Stimulated activated CD8-positive, alpha-beta memory T cell treated with anti-CD3 and anti-CD28 coated beads, Interleukin-12 subunit alpha, Interleukin-12 subunit beta, amount 100 ng/mL, for 24 hours (primary cell): ENCODE measurements at regions not wholly inside any gene's neighbourhood (a gene's known extent, or its start where the extent isn't known, plus 50 kb on each side); places are given as distances from the start of the nearest gene placed in this dataset.

Source experiments
- DNase-seq: peaks from one replicate; pipeline ENCODE4 v3.0.0-alpha.2; 2020; ENCODE audit errors: extremely low read depth

DNA sequence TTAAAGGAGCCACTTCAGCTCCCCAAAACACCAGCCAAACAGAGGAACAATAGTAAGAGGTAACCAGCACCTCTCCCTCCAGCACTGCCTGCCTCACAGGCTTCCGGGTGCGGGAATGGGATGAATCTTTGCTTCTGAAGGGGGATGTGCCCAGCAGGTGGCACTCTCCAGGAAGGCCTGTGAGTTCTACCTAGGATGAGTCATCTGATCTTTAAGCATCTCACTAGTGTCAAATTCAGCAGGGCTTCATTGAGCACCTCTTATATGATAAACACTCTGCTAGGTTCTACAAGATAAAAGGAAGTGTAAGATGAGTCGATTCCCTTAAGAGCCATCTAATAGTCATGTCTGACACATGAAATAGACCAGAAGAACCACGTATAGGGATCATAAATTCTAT lies 237.4 kb upstream of the UMPS start:
- DNase-seq = no peak

DNA sequence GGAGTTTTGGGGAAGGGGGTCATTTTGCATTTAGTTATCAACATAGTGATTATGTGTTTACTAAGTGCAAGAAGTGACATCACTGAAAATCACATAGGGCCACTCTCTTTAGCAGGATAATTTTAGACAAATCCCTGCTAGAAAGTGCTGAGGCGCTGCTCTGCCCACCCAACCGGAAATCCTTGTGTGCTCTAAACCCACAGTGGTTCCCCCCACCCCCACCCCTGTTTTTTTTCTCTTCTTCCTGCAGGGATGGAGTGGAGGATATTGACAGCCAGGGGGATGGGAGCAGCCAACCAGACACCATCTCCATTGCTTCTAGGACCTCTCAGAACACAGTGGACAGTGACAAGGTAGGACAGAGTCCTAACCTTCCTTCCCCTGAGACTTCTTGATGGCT lies 234.2 kb upstream of the UMPS start:
- DNase-seq = no peak

DNA sequence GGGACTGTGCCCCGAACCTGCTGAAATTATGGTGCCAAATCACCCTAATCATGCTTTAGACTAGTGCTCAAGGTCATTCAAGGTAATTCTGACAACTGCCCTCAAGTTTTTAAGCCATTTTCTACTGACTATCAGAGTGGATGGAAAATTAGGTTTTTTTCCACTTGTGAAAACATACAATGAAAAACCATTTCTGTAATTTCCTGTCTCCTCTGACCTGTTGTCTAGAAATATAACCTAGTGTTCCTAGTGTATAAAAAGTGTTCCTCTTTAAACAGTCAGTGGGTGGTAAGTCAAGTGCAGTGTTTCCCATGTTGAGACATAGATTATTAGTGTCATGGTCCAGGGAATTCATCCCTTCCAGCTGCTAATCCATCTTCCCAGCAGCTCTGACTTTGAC lies 232.8 kb upstream of the UMPS start:
- no peak for DNase-seq

DNA sequence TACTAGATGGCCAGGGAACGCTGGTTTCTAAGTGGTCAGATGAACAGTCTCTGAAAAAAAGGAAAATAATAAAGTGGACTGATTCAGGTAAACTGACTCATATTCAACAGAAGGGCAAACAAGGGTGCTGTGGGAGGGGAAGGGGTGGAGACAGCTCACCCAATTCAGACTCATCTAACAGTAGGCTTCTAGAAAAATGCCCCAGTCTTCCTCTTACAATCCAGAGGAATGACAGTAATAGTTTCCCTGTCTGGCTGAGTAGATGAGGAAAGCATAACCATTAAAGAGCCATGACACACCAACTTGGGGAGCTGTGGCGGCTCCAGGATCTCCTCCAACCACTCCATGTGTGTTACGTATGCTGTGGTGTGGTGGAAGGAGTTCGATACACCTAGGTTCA lies 231.4 kb upstream of the UMPS start:
- DNase-seq = no peak

DNA sequence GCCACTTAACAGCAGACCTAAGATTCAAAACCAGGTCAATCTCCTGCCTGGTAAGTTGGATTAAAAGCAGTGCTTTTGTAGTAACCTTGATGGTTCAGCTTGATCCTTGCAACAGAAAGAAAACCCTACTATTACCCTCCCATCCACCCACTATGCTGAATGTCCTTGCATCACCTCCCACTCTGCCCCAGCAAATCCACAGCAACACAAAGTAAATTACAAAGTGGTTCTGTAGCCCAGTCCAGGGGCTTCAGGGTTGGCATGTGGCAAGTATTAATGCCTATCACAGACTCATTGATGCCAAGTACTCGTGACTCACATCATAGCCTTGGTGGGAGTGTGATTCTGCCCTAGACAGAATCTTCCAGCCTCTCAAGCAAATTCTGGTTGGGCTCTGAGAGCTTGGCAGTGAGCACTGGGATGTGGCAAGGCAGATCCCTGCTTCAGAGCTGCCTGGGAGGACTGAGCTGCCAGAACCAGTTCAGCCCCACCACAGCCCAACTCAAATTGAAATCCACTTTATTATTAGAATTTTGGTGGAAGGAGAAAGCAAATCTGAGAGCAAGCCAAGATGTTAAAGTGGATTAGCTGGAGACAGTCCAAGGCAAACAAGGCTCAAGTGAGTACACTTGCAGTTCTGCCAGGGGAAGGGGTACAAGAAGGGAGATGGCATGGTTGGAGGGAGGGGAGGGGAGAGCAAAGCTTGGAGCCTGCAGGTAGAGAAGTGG lies 225.8 kb upstream of the UMPS start:
- no peak for DNase-seq

DNA sequence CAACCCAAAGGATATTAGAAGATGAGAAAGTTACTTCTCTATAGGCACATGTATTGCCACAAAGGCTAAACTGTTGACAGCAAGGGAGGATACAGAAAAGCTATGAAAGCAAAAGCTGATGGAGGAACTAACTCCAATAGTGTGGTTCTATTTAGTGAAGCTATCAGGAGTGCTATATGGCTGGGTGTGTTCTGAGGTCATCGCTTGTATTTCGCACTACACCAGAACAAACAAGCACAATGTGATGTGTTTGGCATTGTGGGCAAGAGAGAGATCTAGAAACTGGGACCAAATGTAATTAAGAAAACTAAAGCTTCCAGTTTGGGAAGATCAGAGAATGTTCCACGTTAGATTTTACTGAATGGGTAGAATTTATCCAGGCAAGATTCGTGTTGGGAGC lies 220.4 kb upstream of the UMPS start:
- no peak for DNase-seq

DNA sequence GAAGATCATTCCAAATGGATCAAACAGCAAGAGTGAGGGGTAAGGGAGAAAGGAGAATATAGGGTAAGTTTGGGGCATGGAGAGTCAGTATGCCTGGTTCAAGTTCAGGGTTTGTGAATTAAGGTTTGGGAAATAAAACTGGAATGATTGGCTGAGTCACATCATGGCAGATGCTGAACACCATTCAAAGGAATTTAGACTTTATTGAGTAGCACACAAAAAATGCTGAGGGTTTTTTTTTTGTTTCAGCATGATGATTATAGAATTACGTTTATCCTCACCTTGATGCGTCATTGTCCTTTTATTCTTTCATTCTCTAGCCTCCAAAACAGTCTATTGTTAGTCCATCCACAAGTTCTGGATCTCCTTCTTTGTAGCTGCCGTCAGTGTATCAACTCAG lies 220.0 kb upstream of the UMPS start:
- DNase-seq = no peak

DNA sequence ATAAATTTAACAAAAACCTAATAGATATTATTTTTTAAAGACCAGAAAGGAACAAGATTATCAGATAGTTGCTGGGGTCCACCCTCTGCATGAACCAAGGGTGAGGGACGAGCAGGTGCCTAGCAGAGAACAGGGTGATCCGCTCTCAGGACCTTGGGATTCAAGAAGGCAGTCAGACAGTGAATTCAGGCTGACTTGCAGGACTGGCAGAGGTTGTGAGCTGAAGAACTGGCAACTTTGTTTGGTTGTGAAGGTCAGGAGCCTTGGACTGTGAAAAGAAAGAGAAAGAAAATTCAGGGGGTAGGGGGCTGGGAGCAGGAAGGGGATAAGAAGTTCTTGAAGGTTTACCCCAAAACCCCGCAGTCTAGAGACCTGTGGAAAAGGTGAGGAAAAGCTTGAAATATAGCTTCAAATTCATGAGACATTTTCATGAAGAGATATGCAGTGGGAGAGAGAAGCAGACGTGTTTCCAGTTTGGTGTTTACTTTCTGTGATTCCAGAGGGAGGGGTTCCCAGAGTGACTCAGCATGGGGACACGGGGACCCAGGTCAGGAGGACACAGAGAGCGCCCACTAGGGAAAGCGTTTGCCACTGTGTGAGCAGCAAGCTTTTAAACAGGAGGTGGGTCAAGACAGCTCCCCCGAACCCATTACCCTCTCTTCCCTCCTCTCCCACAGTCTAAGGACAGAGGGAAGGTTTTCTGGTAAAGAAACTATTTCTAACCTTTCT lies 217.2 kb upstream of the UMPS start:
- no peak for DNase-seq

DNA sequence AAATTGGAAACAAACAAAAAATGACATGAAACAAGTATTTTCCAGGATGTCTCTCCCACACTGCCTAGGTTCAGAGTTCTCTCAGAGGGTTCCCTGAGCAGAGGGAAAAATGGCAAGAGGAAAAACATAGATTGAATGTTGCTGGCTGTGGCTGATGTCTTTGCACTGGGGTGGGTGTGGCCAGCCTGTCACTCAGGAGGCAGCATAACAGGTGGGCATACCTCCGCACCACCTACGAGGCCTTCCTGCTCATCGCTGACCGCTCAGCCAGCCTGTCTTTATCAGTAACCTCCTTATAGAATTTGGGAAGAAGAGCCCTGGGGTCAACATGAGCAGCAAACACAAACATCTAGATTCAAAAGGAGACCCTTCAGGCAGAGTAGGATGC lies 216.6 kb upstream of the UMPS start:
- no peak for DNase-seq

DNA sequence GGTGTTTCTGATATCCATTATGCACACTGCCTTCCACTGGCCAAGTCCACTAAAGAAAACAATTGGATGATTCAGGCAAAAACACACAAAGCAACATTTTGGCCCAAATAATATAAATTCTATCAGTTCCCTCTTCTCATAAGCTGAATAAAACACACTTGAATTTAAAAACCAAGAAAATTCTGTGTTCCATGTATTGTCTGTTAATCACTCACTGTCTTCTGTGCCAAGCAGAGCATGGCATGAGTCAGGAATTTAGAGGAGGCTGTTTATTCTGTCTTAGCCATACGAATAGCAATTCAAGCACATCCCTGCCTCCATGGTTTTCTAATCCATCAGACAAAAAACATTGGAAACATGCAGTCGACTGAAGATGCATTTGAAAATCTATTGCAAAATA lies 215.6 kb upstream of the UMPS start:
- no peak for DNase-seq

DNA sequence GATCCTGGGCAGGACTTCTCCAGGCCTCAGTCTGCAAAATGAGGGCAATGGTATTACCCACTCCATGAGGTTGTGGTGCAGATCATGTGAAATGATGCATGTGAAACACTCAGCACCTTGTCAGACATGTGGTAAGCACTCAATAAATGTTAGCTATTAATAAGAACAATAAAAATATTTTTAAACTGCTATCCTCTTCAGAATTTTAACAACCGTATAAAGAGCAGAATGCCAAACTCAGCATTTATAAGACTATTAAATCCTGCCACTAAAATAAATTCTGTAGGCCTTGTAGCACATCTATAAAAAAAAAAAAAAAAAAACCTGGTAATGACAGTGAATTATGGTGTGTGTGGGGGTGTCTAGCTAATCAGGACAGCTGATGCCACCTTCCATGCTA lies 213.9 kb upstream of the UMPS start:
- DNase-seq = no peak

DNA sequence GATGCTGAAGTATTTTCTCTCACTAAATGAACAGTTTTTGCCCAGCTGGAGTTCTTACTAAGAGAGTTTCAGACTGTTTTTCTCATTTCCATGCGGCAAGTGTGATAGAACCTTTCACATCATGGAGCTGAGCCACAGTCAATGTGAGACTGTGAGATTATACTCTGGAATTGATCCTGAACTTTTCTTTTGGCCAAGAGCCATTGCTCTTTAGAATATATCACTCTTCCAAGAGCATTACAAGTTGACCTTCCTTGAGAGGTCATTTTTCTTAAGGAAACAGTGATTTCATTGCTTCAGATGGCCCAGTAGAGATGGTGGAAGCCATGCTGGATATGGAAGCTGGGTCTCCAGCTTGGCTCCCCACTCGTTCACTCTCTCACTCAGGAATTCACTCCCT lies 212.9 kb upstream of the UMPS start:
- DNase-seq = no peak

DNA sequence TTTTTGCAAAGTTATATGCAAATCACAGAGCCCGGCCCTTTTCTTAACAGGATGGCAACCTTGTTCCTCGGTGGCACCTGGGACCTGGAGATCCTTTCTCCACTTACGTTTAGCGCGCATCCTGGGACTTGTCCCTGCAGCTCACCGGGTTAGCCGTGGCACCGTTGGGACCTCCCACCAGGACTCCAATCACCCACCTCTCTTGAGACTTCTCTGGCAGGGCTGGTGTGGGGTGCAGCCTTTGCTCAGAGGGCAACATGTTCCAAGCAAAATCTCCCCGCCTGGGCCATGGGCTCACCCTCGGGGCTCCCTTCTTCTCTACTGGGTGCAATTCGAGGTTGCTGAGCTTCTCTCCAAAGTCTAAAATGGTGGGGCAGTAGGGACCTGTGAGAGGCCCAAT lies 211.9 kb upstream of the UMPS start:
- no peak for DNase-seq

DNA sequence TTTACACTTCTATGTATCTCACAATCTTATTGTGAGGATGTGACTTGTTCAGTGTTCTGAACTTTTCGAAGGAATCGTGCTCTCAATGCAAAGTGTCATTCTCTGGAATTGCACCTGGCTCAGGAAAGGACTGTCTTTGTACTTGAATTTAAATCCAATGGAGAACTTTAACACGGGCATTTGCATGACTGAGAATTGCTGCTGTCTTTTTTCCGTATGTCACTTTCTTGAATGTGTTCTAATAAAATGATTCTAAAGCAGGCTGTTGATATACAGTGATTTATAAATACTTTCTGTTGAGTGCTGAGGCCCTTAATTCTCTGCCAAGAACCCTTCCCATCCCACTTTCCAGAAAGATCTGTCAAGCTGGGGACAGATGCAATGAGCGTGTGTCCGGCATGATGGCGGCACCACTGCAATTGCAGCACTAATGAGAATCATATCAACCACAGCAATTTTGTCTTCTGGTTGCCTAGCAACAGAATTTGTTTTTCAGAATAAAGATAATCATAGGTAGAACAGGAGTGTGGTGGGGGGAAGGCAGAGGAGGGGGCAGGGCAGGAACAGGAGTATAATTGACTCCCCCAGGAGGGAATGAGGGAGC lies 210.6 kb upstream of the UMPS start:
- DNase-seq = no peak

DNA sequence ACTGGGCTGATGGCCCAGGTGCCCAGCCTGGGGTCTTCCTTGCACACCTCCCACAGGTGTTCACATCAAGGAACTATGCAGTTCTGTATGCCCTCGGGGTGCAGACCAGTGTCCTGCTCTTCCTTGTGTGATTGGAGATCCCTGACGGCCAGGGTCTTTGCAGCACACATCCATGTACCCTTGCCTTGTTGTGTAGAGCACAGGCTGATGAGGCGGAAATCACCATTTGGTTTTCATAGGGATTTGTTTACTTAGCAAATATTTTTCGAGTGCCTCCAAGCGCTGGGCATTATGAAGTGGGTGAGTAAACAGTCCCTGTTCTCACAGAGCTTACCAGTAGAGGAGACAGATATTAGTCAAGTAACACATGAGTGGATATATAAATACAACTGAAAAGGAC lies 209.3 kb upstream of the UMPS start:
- DNase-seq = no peak

DNA sequence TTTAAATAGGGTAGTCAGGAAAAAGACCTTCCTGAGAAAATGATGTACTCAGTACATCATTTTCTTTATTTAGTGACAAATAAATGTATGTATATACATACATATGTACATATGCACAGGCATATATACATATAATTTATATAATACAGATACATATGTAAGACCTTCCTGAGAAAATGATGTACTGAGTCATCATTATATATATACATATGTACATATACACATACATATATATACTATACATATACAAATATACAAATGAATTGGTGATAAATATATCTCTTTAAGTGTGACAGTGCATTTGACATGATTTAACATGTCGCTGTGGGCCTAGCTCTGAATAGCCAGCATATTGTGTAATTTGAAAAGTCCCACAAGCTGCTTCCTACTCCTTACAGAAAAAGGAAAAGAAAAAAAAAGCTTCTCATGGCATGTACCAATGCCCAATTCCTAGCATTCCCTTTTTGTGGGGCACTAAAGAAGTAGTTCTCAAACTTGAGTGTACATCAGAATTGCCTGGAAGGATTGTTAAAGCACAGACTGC lies 208.1 kb upstream of the UMPS start:
- DNase-seq = no peak

DNA sequence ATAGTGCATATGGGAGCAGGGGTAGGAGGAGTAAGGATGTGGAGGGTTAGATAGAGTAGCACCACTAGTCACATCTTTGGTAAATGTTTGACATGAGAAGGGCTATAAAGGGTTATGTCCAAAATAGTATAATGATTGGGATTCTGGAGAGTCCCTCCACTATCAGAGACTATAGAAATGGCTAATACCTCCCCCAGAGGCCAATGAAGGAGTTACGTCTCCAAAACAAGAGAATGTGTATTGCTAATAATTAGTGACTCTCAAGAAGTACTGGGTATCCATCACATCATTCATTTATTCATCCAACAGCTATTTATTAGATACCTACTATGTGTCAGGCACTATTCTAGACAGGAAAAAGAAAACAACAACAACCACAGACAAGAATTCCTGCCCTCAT lies 203.7 kb upstream of the UMPS start:
- no peak for DNase-seq

DNA sequence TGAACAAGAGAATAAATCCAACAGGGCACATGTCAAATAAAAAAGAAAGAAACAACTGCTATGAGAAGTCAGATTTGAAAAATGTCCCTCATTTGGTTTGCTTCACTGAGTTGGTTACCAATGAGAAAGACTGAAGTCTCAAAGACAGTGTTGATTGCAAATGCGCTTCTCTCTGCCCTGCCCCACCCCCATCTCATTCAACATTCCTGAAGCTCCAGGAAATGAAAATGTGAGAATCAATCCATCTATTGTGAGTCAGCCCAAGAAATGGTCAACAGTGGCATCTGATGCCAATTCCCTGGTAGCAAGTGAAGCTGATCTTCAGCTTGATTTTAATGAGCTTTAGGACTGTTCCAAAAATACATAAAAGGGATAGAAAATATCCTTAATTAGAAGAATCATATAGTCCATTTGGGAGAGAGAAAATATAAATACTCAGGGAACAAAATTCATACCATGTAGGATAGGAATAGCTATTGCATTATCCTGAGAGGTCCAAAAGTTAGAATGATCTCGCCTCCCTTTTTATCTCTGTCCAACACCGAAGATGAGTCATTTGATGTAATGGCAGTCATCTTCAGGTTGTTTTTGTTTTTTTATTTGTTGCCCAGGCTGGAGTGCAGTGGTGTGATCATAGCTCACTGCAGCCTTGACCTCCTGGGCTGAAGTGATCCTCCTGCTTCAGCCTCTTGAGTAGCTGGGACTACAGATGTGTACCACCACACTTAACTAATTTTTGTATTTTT lies 200.3 kb upstream of the UMPS start:
- no peak for DNase-seq

DNA sequence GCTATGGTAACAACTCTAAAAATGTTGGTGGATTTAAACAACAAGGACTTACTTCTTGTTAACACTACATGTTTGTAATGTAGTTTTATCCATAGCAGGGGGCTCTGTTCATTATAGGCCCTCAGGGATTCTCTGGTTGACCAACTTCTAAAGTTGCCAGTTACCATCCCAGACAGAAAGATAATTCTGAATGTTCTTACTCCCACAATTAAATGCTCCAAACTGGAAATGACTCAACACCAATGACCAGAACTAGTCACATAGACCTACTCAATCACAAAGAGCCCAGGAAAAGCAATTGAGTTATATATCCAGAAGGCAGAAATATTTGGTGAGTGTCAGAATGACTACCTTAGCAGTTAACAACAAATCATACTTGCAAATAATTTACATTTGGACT lies 199.3 kb upstream of the UMPS start:
- no peak for DNase-seq

DNA sequence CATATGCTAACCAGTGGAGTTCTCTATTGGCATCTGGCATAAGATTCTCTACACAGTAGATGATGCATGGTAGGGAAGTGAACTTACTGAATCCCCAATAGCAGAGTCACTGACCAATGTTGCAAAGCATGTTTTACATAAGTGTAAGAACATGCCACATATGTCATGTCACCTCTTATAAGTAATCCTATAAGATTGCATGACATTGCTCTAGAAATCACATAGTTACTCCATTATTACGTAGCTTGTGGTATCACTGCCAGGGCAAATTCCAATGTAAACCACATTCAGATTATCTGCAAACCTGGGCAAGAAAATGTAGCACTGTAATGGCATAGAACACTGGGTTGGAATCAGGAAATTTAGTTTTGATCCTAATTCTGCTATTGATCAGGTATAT lies 198.2 kb upstream of the UMPS start:
- no peak for DNase-seq

DNA sequence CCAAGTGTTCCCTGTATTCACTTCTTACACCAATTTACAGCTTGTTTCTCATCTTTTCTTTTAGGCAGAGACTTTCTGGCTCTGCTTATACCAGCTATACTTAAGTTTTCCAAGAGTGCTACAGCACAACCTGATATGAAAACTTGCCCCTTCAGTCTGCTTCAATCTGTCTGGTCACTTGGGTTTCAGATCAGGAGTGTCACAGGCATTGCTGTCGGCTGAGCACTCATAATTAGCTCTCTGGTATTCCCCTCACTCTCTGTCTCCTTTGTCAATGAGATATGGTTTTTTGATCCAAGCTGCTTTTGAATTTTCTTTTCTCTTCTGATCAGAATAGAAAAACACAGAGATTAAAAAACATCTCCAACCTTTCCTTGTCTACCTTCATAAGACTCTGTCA lies 194.9 kb upstream of the UMPS start:
- no peak for DNase-seq

DNA sequence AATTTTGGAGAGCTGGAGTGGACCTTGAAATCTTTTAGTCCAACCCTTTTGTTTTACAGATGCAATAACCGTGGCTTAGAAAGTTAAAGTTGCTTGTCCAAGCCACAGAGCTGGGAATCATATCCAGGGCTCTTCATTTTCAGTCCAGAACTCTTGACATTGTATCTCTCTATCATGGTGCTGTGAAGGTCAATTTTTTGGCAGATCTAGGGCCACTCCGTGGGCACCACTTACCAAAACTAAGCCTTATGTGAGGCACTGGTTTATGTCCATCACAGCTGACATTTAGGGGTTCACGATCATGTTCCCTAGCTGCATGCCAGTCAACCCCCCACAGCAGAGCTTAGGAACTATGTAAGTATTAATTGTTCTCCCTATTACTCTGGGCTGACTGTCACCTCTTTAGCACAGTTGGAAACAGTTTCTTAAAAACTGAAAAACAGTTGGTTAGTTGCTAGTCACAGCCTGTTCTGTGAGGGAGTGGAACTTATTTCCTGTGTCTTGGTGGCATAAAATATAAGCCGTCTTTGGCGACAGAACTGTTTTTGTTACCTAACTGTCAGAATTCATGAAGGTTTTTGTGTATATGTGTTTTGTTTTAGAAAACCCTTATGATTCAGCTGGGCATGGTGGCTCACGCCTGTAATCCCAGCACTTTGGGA lies 189.6 kb upstream of the UMPS start:
- no peak for DNase-seq
